GM12891 (cell line): ENCODE measurements at regions not wholly inside any gene's neighbourhood (a gene's known extent, or its start where the extent isn't known, plus 50 kb on each side); places are given as distances from the start of the nearest gene placed in this dataset.

Experiments used
- POLR2A ChIP-seq: IDR thresholded peaks from 2 replicates; pipeline ENCODE4 v1.6.1; 2011; ENCODE audit warnings: low read depth, low read length, control low read depth
- TAF1 ChIP-seq: IDR thresholded peaks from 2 replicates; pipeline ENCODE4 v1.6.1; 2011; ENCODE audit warnings: low read depth, low read length, control low read depth

GRCh38 chr2:175450029-175450760 lies 268.7 kb upstream of the ATP5MC3 start:
- TF ChIP-seq POLR2A (no peak), TAF1 (no peak)
